ENCODE measurements at regions not wholly inside any gene's neighbourhood (a gene's known extent, or its start where the extent isn't known, plus 50 kb on each side); places are given as distances from the start of the nearest gene placed in this dataset.

DNA sequence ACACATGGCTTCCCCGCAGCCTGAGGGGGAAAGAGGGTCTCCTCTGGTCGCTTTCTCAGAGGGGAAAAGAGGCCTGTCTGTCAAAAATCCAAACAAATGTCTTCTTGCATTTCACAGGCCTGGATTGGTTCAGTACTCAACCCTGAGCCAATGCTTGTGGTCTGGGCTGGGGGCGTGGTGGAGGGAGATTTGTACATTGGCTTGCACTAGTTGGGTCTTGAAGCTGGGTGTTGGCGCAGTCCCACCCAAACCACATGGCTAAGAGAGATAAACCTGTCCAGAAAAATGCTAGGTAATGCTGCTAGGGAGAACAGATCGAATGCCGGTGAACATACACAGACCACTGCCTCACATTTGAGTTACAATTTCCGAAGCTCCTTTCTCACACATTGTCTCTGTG lies 461.6 kb downstream of the MED13L start:
- TF ChIP-seq POLR2A (IDR thresholded peaks at IDR 0.05; ENCODE audit: low read length) (no peak), GATA1 (IDR thresholded peaks at IDR 0.05; ENCODE audit: low read depth, low read length) (no peak)

Measured in erythroblast (primary cell).